ENCODE measurements at regions not wholly inside any gene's neighbourhood (a gene's known extent, or its start where the extent isn't known, plus 50 kb on each side); places are given as distances from the start of the nearest gene placed in this dataset.
A peak's percentile ranks its signal among the peaks of the same experiment; 100 is the strongest.

DNA sequence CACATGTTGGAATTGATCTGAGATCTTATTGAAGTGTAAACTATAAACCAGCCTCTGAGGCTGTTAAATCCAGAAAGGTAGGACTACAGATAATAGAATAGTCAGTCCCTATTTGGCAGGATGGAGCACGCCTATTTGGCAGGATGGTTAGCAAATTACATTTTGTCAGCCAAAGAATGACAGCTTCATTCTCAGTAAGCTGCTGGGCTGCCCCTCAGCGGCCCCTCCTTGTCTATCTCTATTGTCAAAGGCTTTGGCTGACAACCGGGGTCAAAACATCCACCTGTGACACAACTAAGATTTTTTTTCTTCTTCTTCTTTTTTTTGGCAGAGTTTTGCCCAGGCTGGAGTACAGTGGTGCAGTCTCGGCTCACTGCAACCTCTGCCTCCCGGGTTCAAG lies 123.4 kb upstream of the ECI2 start:
- in situ Hi-C loops (cut with HindIII; ENCODE audit: low pct_unique_long_range_greater_than_20kb, low sequenced_read_pairs): no loop called here

DNA sequence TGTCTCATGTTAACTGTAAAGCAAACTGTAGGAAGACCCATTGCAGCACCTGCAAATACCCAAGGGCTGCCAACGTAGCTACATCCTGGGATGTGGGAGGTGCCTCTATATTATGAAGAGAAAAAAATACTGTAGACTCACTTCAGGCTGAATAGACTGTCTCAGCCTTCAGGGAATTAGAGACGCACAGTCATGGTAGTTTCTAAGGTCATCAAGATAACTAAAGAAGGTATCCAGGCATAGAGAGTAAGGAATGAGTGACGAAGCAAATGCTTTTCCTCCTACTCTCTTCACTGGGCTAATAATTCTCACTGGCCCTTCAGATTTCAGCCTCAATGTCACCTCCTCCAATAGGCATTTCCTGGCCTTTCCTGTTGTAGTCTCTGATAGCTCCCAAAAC lies 121.6 kb upstream of the ECI2 start:
- no peaks in the 10 kb centered on the region for H3K36me3 ChIP-seq (ENCODE audit: control insufficient read depth, insufficient read depth, low read length)
- ATAC-seq: no peak
- no peaks in the 10 kb centered on the region for H3K9me3 ChIP-seq (ENCODE audit: control insufficient read depth, insufficient read depth, low read depth, low read length)
- DNase-seq (ENCODE audit: low read depth, low spot score): no peak
- intact Hi-C loops (cut with micrococcal nuclease; ENCODE audit: unreplicated experiment): no loop called here
- TF ChIP-seq POLR2AphosphoS5 (IDR thresholded peaks at IDR 0.05; ENCODE audit: low read depth, low read length) (no peak), TCF7L2 (IDR thresholded peaks at IDR 0.05; ENCODE audit: low read depth, low read length) (no peak), SIN3A (IDR thresholded peaks at IDR 0.05; ENCODE audit: borderline replicate concordance, insufficient read depth, low read depth, low read length) (no peak)
- TF ChIP-seq, protein P1, sequence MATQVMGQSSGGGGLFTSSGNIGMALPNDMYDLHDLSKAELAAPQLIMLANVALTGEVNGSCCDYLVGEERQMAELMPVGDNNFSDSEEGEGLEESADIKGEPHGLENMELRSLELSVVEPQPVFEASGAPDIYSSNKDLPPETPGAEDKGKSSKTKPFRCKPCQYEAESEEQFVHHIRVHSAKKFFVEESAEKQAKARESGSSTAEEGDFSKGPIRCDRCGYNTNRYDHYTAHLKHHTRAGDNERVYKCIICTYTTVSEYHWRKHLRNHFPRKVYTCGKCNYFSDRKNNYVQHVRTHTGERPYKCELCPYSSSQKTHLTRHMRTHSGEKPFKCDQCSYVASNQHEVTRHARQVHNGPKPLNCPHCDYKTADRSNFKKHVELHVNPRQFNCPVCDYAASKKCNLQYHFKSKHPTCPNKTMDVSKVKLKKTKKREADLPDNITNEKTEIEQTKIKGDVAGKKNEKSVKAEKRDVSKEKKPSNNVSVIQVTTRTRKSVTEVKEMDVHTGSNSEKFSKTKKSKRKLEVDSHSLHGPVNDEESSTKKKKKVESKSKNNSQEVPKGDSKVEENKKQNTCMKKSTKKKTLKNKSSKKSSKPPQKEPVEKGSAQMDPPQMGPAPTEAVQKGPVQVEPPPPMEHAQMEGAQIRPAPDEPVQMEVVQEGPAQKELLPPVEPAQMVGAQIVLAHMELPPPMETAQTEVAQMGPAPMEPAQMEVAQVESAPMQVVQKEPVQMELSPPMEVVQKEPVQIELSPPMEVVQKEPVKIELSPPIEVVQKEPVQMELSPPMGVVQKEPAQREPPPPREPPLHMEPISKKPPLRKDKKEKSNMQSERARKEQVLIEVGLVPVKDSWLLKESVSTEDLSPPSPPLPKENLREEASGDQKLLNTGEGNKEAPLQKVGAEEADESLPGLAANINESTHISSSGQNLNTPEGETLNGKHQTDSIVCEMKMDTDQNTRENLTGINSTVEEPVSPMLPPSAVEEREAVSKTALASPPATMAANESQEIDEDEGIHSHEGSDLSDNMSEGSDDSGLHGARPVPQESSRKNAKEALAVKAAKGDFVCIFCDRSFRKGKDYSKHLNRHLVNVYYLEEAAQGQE (IDR thresholded peaks at IDR 0.05; ENCODE audit: insufficient read depth in 1 of 2, low read depth in 2 of 2, low read length in 1 of 2): no peak
- TF ChIP-seq, protein P2, sequence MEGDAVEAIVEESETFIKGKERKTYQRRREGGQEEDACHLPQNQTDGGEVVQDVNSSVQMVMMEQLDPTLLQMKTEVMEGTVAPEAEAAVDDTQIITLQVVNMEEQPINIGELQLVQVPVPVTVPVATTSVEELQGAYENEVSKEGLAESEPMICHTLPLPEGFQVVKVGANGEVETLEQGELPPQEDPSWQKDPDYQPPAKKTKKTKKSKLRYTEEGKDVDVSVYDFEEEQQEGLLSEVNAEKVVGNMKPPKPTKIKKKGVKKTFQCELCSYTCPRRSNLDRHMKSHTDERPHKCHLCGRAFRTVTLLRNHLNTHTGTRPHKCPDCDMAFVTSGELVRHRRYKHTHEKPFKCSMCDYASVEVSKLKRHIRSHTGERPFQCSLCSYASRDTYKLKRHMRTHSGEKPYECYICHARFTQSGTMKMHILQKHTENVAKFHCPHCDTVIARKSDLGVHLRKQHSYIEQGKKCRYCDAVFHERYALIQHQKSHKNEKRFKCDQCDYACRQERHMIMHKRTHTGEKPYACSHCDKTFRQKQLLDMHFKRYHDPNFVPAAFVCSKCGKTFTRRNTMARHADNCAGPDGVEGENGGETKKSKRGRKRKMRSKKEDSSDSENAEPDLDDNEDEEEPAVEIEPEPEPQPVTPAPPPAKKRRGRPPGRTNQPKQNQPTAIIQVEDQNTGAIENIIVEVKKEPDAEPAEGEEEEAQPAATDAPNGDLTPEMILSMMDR (IDR thresholded peaks at IDR 0.05): no peak
- ChIA-PET POLR2A (no interaction called here), CTCF (no interaction called here)
- H3K4me3 ChIP-seq (ENCODE audit: low read depth in 2 of 2, low read length in 2 of 2): no peak overlapping the region
- no peaks in the 10 kb centered on the region for H3K4me1 ChIP-seq (ENCODE audit: control insufficient read depth, insufficient read depth, low read length)
- no peak overlapping the region for H3K27ac ChIP-seq (ENCODE audit: low read length)
- in situ Hi-C loops (cut with HindIII; ENCODE audit: low pct_unique_long_range_greater_than_20kb, low sequenced_read_pairs): no loop called here
- BruUV-seq (replicated peaks): no TSS peak
- H3K27me3 ChIP-seq (ENCODE audit: control insufficient read depth, insufficient read depth, low read length): no peaks in the 10 kb centered on the region

More for the DNA sequence above, 123.4 kb upstream of the ECI2 start:
- H3K27me3 ChIP-seq (ENCODE audit: control insufficient read depth, insufficient read depth, low read length): no peaks in the 10 kb centered on the region
- H3K4me3 ChIP-seq (ENCODE audit: low read depth in 2 of 2, low read length in 2 of 2): no peak overlapping the region
- ChIA-PET POLR2A (no interaction called here), CTCF (no interaction called here)
- BruUV-seq (replicated peaks): no TSS peak
- TF ChIP-seq POLR2AphosphoS5 (IDR thresholded peaks at IDR 0.05; ENCODE audit: low read depth, low read length) (no peak), SIN3A (IDR thresholded peaks at IDR 0.05; ENCODE audit: borderline replicate concordance, insufficient read depth, low read depth, low read length) (no peak)
- no peak overlapping the region for H3K27ac ChIP-seq (ENCODE audit: low read length)
- DNase-seq (ENCODE audit: low read depth, low spot score) (no peak), ATAC-seq (no peak)
- no peaks in the 10 kb centered on the region for H3K9me3 ChIP-seq (ENCODE audit: control insufficient read depth, insufficient read depth, low read depth, low read length)
- intact Hi-C loops (cut with micrococcal nuclease; ENCODE audit: unreplicated experiment): no loop called here
- H3K36me3 ChIP-seq (ENCODE audit: control insufficient read depth, insufficient read depth, low read length): no peaks in the 10 kb centered on the region
- no peaks in the 10 kb centered on the region for H3K4me1 ChIP-seq (ENCODE audit: control insufficient read depth, insufficient read depth, low read length)

DNA sequence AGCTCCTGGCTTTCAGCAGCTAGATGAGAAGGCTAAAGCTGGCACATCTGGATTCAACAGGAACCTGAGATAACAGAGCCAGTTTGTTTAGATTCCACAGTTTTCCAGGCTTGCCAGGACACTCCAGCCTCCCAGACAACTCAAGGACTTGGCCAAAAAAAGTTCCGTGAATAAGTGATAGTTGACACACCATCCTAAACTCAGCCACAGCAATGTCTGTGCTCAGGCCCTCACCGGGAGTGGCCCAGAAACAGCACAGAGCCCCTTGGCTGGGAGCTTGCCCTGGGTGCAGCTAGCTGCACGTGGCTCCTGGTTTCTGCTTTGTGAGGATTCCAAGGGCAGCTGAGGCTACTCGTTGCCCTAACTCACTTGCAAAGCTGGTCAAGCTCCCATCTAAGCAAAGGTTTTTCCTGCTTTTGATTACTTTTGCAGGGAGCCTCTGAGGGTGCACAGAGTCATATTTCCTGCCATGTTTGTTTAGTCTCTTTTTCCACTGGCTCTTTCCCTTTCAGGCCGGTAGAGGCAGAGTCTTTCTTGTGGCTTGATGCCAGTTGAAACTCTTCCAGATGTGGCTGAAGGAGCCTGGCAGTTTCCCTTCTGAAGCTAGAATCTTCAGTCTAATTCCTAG lies 118.3 kb upstream of the ECI2 start:
- no peak overlapping the region for H3K4me3 ChIP-seq (ENCODE audit: low read depth in 2 of 2, low read length in 2 of 2)
- no peak for DNase-seq (ENCODE audit: low read depth, low spot score)
- in situ Hi-C loops (cut with HindIII; ENCODE audit: low pct_unique_long_range_greater_than_20kb, low sequenced_read_pairs): no loop called here
- no peak overlapping the region for H3K27ac ChIP-seq (ENCODE audit: low read length)
- no peak for ATAC-seq
- no peaks in the 10 kb centered on the region for H3K4me1 ChIP-seq (ENCODE audit: control insufficient read depth, insufficient read depth, low read length)
- H3K36me3 ChIP-seq (ENCODE audit: control insufficient read depth, insufficient read depth, low read length): no peaks in the 10 kb centered on the region
- POLR2A ChIA-PET: no interaction called here
- H3K27me3 ChIP-seq (ENCODE audit: control insufficient read depth, insufficient read depth, low read length): no peaks in the 10 kb centered on the region
- no peaks in the 10 kb centered on the region for H3K9me3 ChIP-seq (ENCODE audit: control insufficient read depth, insufficient read depth, low read depth, low read length)
- TF ChIP-seq POLR2AphosphoS5 (IDR thresholded peaks at IDR 0.05; ENCODE audit: low read depth, low read length): no peak
- no peak for TF ChIP-seq TCF7L2 (IDR thresholded peaks at IDR 0.05; ENCODE audit: low read depth, low read length)
- TF ChIP-seq SIN3A (IDR thresholded peaks at IDR 0.05; ENCODE audit: borderline replicate concordance, insufficient read depth, low read depth, low read length): no peak
- TF ChIP-seq, protein P1 (IDR thresholded peaks at IDR 0.05; ENCODE audit: insufficient read depth in 1 of 2, low read depth in 2 of 2, low read length in 1 of 2): no peak
- TF ChIP-seq, protein P2 (IDR thresholded peaks at IDR 0.05): 0 out of 2 replicates have a peak, but pooled peaks have one; percentile 15
- intact Hi-C loops (cut with micrococcal nuclease; ENCODE audit: unreplicated experiment): no loop called here
- CTCF ChIA-PET: no interaction called here
- BruUV-seq (replicated peaks): no TSS peak

Measured in Panc1 (cell line).